HG03064 (cell line): ENCODE measurements at regions not wholly inside any gene's neighbourhood (a gene's known extent, or its start where the extent isn't known, plus 50 kb on each side); places are given as distances from the start of the nearest gene placed in this dataset.
"Not testable (repeated sequence)": the region's sequence is repeated elsewhere in the genome, so short reads cannot be mapped to it uniquely, and the experiment has no call there.

ENCODE experiments used
- ATAC-seq: cut with Tn5 transposase; IDR thresholded peaks from one replicate; pipeline ENCODE4 v1.9.1; 2021; ENCODE audit warnings: low read depth; ENCODE audit not compliant: unreplicated experiment

DNA sequence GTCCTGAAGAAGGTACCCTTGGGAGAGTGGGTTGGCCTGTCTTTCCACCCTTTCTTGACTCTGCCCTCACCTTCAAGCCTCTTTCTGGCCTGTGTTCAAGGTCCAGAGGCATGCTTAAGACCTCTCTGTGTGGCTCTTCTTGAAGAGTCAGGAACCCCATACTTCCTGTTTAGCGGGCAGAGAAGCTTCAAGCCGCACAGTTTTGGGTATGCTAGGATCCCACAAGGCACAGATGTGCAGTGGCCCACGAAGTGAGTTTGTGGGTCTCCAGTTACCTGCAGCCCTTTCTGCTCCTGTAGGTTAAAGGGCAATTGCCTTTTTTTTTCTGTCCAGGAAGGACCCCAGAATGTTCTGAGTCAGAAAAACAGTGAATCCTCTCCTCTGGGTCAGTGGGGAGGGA lies 87.4 kb upstream of the FCGR1A start:
- ATAC-seq = not testable (repeated sequence)

DNA sequence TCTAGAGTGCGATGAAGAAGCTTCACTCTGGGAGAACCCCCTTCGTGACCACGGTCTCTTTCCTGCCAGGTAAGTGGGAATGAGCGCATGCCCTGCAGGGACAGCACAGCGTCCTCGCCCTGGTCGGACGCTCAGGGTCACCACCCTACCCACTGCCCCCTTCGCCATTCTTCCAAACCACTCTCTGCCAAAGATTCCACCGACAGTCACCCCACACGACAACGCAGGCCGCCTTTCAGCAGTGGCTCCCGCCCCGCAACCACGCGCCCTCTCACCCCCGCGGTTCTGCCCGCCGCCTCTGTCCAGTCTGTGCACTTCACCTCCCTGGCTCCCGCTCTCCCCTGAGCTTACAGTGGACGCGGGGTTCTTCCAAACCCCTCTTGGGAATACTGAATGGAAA lies 82.3 kb upstream of the FCGR1A start:
- ATAC-seq = not testable (repeated sequence)

DNA sequence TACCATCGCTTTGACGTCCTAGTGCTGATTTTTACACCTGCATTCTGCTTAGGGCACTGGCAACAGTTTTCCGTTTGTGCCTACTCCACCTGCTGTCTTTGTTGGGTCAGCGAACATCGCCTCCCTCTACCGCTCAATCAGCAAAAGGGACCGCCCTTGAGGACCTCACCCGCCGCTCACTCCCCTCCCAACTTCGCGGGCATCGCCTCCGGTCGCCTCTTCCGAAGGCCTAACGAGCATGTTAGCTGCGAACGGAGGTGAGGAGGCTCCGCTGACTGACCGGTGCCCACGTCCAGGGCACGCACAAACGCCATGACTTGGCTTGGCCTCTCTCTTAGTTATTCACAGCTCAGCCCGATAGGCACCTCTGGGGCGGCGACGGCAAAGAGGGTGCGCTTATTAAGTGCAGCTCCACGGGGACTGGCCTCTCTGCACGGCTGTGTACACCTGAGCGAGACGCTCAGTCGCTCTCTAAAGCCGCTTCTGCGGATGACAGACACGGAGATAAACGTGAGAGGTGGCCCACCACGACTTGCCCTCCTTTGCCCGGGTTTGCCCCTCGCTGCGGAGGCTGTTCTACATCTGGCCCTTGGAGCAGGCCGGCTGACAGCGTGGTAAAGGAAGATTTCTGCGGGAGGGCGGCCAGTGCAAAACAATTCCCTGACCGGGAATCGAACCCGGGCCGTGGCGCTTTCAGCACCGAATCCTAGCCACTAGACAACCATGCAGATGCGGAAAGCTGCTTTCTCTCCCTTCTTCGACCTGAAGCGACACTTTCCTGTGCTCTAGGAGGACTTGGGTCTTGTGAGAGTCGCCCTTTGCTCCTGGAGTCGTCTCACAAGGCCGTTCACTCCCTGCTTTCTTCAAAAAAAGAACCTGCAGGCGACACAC lies 81.6 kb upstream of the FCGR1A start:
- not testable (repeated sequence) for ATAC-seq

DNA sequence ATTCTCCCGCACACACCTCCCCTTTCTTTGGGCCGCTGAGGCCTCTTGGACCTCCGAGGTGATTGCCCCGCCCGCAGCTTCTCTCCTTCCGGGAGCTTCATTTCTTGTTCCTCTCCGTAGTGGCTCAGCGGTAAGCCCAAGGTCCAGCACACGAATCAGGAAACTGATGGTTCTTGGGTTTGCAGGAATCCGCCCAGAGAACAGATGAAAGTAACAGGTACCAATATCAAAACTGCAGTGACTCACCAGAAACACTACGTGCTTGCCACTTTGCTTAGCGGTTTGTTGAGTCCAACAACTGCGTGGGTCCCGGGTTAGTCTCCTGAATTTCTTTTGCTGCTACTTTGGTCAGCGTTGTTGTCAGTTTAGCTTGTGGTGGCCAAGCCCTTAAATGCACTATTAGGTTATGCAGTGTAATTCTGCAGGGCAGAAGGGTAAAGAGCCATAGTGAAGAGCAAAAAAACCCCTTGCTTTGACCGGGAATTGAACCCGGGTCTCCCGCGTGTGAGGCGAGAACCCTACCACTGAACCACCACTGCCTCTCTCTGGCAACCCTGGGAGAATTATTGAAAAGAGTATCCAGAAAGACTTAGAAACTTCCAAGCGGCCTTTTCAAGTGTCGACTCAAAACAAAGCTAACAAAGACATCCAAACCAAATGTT lies 74.2 kb upstream of the FCGR1A start:
- ATAC-seq = not testable (repeated sequence)

DNA sequence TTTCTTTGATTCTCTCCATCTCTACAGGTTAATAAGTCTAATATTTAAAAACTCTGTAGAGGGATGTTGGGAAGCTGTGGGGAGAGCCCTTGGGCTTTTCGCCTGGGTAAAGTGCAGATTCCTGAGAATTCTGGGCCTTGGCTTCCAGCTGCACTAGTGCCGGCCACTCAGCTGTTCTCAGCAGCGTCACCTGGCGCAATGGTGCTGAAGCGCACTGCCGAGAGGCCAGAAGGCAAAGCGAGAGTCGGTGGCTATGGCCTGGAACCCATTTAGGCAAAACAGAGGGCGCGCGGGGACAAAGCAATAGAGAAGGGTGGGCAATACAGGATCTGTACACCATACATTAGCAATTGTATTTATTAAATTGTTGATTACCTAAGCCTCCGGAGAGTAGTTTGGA lies 70.8 kb upstream of the FCGR1A start:
- not testable (repeated sequence) for ATAC-seq

DNA sequence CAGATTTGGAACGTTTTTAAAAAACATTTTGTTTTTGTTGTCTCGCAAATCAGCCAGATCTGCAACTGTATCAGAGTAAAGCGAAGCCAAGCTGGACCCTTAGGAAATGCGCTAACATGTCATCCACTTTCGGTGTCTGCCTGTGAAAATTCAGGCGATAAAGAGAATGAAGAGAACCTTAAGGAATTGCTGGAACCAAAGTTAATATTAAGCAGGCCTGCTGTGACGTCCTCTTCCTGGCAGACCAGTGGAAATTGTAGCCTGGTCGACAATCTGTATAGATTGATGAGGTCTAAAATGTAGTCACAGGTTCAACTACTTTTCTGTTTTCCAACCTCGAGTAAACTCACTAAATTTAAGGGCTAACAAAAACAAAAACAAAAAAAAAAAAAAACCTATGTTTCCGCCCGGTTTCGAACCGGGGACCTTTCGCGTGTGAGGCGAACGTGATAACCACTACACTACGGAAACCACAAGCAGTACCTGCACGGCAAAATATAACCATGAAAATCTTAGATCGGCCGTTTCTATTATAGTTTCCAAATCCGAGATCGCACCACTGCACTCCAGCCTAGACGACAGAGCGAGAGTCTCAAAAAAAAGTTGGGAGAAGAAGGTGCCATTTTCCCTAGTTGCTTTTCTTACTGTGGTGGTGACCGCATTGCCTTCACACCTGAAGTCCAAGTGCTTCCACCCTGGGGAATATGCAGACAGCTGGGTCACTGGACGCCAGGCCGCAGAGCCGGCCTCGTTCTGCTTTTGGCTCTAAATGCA lies 70.2 kb upstream of the FCGR1A start:
- ATAC-seq = not testable (repeated sequence)

DNA sequence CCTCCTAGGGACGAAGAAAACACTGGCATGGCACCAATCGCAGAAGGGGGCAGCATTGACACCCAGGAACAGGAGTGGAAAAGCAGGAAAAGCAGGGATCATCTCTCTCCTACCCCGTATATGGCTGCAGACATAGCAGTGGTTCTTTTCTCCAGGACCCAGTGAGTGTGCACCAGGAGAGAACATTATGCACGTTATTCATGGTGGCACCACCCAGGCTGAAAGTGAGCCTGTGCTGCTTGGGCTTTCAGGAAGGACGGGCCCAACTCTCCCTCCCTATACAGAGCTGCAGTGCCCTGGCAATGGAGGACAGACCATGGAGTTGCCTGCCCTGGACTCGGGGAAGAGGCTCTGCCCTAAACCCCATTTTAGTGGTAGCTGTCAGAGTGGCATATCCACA lies 69.0 kb upstream of the FCGR1A start:
- not testable (repeated sequence) for ATAC-seq

DNA sequence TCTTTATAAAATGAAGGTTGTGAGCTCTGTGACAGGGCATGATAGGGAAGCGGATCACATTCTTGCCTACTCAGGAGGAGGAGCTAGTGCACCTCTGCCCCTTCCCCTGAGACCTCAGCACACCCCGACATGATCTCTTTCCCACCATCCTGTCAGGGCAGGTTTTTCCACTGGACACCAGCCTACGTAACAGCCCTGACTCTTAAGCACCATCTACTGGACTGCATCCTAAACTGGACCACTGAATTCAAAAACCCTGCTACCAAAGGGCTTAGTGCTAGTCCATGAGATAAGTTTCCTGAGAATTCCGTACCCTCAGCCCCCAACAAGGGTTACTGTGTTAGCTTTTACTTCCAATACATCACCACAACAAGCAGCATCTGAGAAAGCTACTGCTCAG lies 68.5 kb upstream of the FCGR1A start:
- not testable (repeated sequence) for ATAC-seq

DNA sequence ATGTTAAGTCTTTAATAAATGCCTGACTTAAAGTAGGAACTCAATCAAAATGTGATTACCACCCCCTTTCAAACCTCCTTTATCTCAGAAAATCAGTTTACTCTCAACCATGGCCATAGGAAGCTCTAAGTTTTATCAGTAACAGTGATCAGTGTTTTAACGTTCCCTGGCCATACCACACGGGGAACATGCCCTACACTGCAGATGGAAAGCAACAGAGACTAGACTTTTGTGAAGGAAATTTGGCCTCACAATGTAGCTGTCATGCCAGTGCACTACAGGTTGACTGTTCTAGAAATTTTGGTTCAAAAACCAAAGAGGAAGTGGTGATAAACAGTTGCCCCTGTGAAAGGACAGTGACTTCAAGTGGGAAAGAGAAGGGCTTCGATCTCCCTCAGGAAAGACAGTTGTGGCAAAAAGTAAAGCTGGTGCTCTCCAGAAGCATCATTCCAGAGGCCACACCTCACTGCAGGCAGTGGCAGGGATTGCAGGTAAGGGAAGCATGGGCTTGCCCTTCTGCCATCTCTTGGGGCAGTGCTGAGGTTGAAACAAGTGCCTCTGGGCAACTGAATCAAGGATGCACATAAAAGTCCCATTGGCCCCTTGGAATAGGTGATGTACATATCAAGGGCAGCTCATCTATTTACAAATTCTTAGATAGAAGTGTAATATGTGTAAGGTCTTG lies 57.7 kb upstream of the FCGR1A start:
- ATAC-seq = not testable (repeated sequence)

DNA sequence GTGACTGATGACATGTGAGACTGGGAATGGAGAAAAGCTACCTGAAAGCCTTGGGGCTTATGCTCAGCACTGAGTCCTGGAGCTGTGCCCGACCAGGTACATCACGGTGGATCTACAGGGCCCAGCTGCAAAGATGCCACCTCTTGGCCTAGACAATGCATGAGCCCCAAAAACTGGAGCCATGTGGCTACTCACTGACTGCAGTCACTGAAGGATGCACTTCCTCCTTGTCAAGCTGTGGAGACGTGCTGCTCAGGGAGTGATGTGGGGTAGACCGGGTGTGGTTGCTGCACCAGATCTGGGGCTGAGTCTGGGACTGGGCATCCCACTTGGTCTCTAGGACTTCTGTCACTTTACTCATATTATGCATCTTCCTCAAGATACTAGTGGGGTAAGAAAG lies 55.8 kb upstream of the FCGR1A start:
- ATAC-seq = not testable (repeated sequence)

DNA sequence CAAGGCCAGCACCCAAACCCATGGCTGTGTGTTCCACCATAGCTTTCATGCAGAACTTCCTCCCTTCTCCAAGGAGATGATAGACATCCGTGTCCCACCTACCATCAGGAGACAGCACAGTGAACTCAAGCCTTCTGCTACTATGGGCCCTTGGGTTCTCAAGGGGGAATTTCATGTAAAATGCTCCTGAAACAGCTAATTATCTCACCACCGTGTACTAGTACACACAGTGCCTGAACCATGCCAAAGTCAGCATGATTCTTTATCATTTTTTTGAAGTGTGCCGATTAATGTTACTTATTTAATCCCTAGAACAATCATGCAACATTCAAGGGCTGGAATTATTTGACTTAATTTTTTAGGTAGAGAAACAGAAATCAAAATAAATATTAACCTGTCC lies 53.9 kb upstream of the FCGR1A start:
- ATAC-seq = not testable (repeated sequence)
